Calu3 (cell line): ENCODE measurements at regions not wholly inside any gene's neighbourhood (a gene's known extent, or its start where the extent isn't known, plus 50 kb on each side); places are given as distances from the start of the nearest gene placed in this dataset.
"Not testable (repeated sequence)": the region's sequence is repeated elsewhere in the genome, so short reads cannot be mapped to it uniquely, and the experiment has no call there.

ENCODE experiments used
- BruUV-seq: library from RNA; stranded (reverse); fragments of 400-500 nt; replicated peaks from 2 replicates; lab custom pipeline; 2021; lab: Mats Ljungman, UMichigan
- CTCF ChIA-PET: fragments of 300-600 bp; sonication (Branson Sonifier 250); formaldehyde crosslinking; loops from one replicate; lab custom pipeline; 2022; ENCODE audit warnings: antibody characterized with exemption; lab: Charles Lee
- DNase-seq: peaks from one replicate; pipeline ENCODE4 v3.0.0; 2022
- H3K27ac Mint-ChIP-seq: one replicate; pipeline ENCODE4 v1.8.0; 2022; ENCODE audit warnings: mixed read lengths; ENCODE audit not compliant: unreplicated experiment
- H3K27me3 Mint-ChIP-seq: one replicate; pipeline ENCODE4 v1.8.0; 2022; ENCODE audit warnings: mixed read lengths; ENCODE audit not compliant: unreplicated experiment
- H3K36me3 Mint-ChIP-seq: one replicate; pipeline ENCODE4 v1.8.0; 2022; ENCODE audit warnings: mild to moderate bottlenecking, moderate library complexity, mixed read lengths; ENCODE audit not compliant: insufficient read depth, unreplicated experiment
- H3K4me1 Mint-ChIP-seq: one replicate; pipeline ENCODE4 v1.8.0; 2022; ENCODE audit warnings: mild to moderate bottlenecking, low read depth, mixed read lengths; ENCODE audit not compliant: unreplicated experiment
- H3K4me3 Mint-ChIP-seq: one replicate; pipeline ENCODE4 v1.8.0; 2022; ENCODE audit warnings: mild to moderate bottlenecking, low read depth, moderate library complexity, mixed read lengths; ENCODE audit not compliant: unreplicated experiment
- H3K9me3 Mint-ChIP-seq: one replicate; pipeline ENCODE4 v1.8.0; 2022; ENCODE audit warnings: low read depth, mixed read lengths; ENCODE audit not compliant: unreplicated experiment
- CTCF ChIP-seq: fragments of 200-600 bp; IDR thresholded peaks from one replicate; pipeline ENCODE4 v1.8.0; 2022; ENCODE audit warnings: antibody characterized with exemption; ENCODE audit not compliant: unreplicated experiment
- intact Hi-C: fragments of 100-400 bp; cut with micrococcal nuclease; formaldehyde crosslinking; loops from one replicate; pipeline ENCODE4 v1.10.0; 2022; ENCODE audit not compliant: unreplicated experiment

GRCh38 chr7:148503900-148504487 lies 86.6 kb upstream of the C7orf33 start:
- peak; percentile 34 for TF ChIP-seq CTCF
- H3K36me3 Mint-ChIP-seq, result no peaks in the 10 kb centered on the region

GRCh38 chr7:148505645-148506375 lies 84.8 kb upstream of the C7orf33 start:
- H3K27me3 Mint-ChIP-seq, result peaks cover 57% of the 10 kb centered on the region
- no peaks in the 10 kb centered on the region for H3K36me3 Mint-ChIP-seq
- BruUV-seq, result no TSS peak
- no peak for DNase-seq
- TF ChIP-seq CTCF, result no peak
- H3K4me1 Mint-ChIP-seq, result peaks cover 16% of the 10 kb centered on the region
- no peak overlapping the region for H3K4me3 Mint-ChIP-seq
- H3K27ac Mint-ChIP-seq, result no peak overlapping the region
- H3K9me3 Mint-ChIP-seq, result no peaks in the 10 kb centered on the region
- CTCF ChIA-PET, result no interaction called here
- intact Hi-C loops, result loop anchor here (10.0 kb wide), 1 partner anchor 259 kb away; no protein-coding TSS in a partner anchor

More at GRCh38 chr7:148503900-148504487, 86.6 kb upstream of the C7orf33 start:
- H3K4me3 Mint-ChIP-seq, result no peak overlapping the region
- H3K27me3 Mint-ChIP-seq, result peaks cover 67% of the 10 kb centered on the region
- CTCF ChIA-PET, result no interaction called here
- H3K9me3 Mint-ChIP-seq, result no peaks in the 10 kb centered on the region
- intact Hi-C loops, result loop anchor here (1.0 to 10.0 kb wide), 3 partner anchors 23 to 458 kb away; no protein-coding TSS in a partner anchor
- DNase-seq, result no peak
- H3K4me1 Mint-ChIP-seq, result peaks cover 16% of the 10 kb centered on the region
- no TSS peak for BruUV-seq
- H3K27ac Mint-ChIP-seq, result no peak overlapping the region

- DNase-seq, H3K9me3 Mint-ChIP-seq, H3K4me1 Mint-ChIP-seq, BruUV-seq, CTCF ChIA-PET, H3K36me3 Mint-ChIP-seq, H3K27ac Mint-ChIP-seq, H3K4me3 Mint-ChIP-seq: not testable (repeated sequence)
- intact Hi-C loops, result loop anchor here (10.0 kb wide), 1 partner anchor 258 kb away; no protein-coding TSS in a partner anchor
- H3K27me3 Mint-ChIP-seq, result peaks cover 44% of the 10 kb centered on the region
These were observed 83.4 kb upstream of the C7orf33 start for GRCh38 chr7:148507064-148507573.

- Mint-ChIP-seq H3K27me3 (peaks cover 43% of the 10 kb centered on the region), H3K27ac (no peak overlapping the region), H3K4me3 (no peak overlapping the region), H3K36me3 (no peaks in the 10 kb centered on the region), H3K4me1 (peaks cover 7% of the 10 kb centered on the region), H3K9me3 (no peaks in the 10 kb centered on the region)
- no peak for TF ChIP-seq CTCF
- DNase-seq, result no peak
- BruUV-seq, result no TSS peak
- CTCF ChIA-PET, result no interaction called here
- intact Hi-C loops, result loop anchor here (10.0 kb wide), 1 partner anchor 257 kb away; no protein-coding TSS in a partner anchor
These were observed 82.8 kb upstream of the C7orf33 start for GRCh38 chr7:148507787-148508186.
